Urothelium cell line (cell line): ENCODE measurements at regions not wholly inside any gene's neighbourhood (a gene's known extent, or its start where the extent isn't known, plus 50 kb on each side); places are given as distances from the start of the nearest gene placed in this dataset.

Experiments
- DNase-seq: peaks from one replicate; pipeline ENCODE4 v3.0.0; 2011; ENCODE audit warnings: low spot score, mixed read lengths
- FAIRE-seq: peaks from 2 replicates; lab custom pipeline; 2011; peaks lifted over from hg19 to GRCh38; lab: Jason Lieb, UNC

DNA sequence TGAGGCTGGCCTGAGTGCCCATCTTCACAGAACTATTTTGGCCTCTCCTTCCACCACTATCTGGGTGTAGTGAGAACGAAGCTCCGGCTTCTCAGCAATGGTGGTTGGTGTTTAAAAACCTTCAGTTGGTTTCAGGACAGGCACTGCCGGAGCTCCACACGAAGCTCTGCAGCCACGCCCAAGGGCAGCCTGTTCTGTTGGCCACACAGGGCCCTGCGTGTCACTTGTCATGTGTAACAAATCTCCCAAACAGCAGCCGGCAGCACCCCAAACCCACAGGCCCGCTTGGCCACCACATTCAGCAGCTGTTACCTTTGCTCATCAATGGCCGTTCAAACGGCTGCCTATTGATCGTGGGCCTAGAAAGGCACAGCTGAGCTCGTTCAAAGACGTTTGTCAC is 97.5 kb downstream of the ERMARD start:
- FAIRE-seq, result no peak
- no peak for DNase-seq

DNA sequence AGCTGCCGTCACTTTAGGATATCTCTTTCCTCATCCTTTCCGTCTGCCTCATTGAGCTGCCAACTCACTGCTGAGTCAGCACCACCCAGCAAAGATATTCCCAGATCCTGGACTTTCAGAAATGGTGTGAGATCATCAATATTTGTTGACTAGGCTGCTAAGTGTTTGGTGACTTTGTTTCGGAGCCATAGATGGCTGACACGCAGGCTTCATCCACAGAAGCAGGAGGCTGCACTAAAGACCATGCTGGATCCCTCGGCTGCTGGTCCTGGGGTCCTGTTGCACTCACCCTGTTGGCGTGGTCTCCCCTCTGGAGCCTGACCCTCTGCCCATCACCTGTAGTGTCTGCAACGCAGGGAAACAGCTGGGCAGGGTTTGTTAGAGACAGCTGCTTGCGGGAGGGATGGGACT is 96.5 kb downstream of the ERMARD start:
- FAIRE-seq (no peak), DNase-seq (no peak)

DNA sequence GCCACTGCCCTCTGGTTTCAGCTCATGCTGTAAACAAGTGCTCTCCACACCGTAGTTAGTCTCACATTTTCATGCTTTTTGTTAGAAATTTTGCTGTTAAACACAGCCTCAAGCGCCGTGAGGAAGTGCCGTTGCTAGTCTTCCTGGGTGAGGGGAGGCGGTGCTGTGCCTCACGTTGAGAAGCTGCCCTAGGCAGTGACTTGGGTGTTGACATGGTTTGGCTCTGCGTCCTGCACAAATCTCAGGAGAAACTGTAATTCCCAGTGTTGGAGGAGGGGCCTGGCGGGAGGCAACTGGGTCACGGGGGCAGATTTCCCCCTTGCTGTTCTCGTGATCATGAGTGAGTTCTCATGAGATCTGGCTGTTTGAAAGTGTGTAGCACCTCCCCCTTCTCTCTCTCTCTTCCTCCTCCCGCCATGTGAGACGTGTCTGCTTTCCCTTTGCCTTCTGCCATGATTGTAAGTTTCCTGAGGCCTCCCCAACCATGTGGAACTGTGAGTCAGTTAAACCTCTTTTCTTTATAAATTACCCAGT is 95.8 kb downstream of the ERMARD start:
- FAIRE-seq (no peak), DNase-seq (no peak)

DNA sequence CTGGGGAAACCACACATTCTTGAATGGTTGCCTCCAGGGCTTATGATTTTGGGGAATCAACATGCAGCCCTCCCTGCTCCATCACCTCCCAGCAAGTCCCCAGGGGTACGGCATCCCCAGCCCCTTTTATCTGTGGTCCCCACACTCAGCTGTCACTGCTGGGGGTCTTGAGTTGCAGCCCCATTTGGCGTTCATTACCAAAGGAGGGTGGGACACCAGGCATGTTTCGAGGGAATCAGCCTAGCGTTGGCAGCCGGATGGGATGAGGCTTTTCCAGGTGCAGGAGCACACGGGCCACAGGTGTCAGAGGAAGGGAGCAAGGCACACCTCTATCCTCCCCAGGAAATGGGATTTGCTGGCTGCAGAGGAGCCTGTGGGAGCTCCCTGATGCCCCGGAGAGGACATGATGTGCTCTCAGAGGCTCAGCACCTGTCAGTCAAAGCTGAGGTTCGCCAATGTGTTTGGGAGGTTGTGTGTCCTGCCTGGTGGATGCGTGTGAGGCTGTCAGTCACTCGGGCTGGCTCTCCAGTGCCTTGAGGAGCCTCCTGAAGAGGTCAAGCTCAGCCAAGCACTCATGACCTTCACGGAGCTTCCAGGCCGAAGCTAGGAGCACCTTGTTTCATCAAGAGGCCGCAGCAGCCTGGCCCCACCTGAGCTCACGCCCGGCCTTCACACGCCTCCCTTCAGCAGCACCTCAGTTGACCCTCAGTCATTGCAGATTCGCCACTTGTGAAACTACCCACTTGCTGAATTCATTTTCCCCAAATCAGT is 95.0 kb downstream of the ERMARD start:
- no peak for FAIRE-seq
- no peak for DNase-seq

DNA sequence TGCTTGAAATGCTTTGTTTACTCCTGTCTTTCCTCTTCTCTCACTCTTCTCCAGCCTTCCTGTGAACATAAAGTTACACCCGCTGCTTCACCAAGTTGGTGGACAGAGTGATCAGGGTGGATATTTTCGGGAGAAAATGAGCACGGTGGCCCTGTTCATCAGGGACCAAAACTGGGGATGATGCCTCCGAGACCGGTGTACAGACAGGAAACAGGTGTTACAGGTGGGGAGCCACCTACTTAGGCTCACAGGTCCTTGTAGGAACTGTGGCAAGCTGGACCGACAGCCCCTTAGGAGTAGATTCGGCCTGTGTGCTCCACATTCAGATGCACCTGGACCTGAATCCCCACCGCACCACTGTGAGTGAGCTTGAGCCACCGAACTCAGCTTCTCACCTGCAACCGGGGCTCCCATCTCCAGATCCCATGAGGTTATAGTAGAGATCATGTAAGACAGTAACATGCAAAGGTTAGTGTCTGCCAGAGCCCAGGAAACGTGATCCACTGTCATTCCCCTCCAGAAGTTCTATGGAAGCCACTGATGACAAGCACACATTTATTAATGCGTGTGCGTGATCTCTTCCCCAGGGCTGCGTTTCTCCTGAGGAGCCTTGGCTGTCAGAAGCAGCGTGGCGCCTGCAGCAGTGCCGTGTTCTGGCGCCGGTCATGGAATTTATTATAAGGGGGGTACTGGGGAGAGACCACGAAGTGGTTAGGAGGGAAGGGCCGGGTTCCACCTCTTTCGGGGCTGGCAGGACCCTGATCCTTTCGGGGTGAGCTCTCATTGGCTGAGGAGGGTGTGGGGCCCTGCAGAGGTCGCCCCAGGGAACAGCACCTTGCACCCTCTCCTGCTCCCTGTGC is 94.2 kb downstream of the ERMARD start:
- no peak for DNase-seq
- FAIRE-seq, result no peak

DNA sequence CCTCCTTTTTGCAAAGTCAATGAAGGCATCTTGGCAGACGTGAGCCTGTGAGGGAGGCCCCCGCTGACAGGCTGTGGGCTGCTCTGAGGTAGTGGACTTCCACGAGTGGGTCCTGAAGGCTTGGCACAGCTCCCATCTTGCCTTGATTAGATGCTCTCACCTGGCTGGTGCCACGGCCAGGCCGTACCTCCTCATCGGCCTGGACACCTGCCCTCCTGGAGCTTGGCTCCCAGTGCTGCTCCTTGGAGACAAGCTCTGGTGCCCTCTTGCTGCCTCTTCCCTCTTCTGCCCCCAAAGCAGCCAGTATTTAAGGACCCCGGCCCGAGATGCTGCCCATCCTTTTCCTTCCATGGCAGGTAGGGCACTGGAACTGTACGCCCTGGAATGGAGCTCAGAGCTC is 93.5 kb downstream of the ERMARD start:
- no peak for DNase-seq
- FAIRE-seq, result no peak

DNA sequence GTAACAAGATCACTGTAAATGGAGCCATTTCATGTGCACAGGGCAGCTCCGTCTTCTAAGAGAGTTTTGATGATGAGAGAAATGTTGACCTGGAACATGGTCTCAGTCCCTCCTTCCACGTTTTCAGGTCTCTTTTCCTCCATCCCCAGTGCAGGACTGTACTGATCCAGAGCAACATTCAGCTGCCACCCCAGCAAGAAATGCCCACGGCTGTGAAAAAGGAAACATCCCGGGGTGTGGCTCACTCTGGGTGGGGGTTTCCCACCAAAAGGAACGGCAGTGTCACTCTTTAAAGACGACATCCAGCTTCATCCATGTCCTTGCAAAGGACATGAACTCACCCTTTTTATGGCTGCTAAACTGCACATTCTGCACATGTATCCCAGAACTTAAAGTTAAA is 92.6 kb downstream of the ERMARD start:
- FAIRE-seq, result no peak
- DNase-seq, result no peak

DNA sequence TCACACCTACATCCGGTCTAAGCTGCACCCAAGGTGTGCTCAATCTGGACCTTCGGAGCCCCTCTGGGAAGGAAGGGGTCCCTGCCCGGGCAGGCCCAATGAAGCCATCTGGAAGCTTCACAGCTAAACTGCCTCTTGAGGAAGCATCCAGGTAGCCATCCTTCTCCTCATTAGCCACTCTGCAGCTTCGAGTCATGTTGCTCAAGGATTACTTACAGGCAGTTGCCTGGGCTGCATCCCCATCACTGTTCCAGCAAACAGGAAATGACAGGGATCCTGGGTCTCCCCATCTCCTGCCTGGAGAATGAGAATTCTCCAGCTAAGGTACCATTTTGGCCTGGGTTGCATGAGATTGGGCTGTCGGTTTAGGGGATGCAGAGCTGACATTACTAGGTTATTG is 91.7 kb downstream of the ERMARD start:
- FAIRE-seq (no peak), DNase-seq (no peak)

DNA sequence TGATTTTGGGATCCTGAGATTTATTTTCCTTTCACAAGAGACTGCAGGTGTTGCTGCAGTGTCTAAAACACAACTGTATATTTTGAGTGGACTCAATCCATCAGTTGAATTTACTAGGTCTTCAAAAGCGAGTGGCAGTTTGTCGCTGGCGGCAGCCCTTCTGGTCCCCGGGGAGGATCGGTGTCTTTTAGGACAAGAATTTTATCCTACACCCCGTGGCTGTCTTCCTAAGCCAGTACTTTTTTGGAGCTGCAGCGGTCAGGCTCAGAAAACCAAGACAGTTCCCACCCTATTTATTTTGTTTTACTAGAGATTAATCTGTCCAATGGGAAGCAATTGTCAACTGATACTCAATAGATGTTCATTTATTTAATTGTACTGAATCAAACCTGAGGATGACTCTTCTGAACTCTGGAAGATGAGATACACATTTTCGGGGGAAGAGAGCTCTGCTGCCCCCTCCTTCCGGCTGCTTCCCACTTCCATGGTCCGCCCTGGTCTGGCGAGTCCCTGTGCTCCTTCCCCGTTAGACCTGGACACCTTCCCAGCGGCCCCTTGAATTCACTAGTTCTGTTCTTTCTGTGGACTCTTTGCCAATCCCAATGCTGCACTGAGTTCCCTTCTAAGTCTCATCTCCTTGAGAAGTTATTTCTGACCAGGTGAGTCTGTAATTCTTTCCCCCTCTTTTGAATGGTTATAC is 90.6 kb downstream of the ERMARD start:
- DNase-seq (no peak), FAIRE-seq (no peak)

DNA sequence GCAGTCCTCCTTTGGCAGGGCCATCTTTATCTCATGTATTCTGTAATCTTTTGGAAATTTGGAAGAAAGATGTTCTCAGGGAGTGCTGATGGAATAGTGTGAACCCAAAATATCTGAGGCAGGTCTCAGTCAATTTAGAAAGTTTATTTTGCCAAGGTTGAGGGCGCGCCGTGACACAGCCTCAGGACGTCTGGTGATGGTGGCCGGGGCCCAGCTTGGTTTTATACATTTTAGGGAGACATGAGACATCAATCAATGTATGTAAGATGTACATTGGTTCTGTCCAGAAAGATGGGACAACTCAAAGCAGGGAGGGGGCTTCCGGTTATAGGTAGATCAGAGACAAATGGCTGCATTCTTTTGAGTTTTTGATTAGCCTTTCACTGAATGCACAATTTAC is 89.8 kb downstream of the ERMARD start:
- FAIRE-seq (no peak), DNase-seq (no peak)

DNA sequence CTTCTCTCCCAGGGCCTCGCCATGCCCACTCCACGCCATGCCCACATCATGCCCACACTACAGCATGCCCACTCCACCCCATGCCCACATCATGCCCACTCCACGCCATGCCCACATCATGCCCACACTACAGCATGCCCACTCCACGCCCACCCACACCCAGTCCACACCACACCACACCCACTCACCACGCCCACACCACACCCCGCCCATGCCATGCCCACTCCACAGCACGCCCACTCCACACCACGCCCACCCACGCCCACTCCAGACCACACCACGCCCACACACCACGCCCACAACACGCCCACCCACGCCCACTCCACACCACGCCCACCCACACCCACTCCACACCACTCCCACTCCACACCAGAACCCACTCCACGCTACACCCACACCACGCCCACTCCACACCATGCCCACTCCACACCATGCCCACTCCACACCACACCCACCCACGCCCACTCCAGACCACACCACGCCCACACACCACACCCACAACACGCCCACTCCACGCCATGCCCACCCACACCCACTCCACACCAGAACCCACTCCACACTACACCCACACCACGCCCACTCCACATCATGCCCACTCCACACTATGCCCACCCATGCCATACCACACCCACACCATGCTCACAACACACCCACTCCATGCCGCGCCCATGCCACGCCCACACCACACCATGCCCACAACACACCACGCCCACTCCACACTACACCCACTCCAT is 88.6 kb downstream of the ERMARD start:
- DNase-seq (no peak), FAIRE-seq (peak; percentile 94)

DNA sequence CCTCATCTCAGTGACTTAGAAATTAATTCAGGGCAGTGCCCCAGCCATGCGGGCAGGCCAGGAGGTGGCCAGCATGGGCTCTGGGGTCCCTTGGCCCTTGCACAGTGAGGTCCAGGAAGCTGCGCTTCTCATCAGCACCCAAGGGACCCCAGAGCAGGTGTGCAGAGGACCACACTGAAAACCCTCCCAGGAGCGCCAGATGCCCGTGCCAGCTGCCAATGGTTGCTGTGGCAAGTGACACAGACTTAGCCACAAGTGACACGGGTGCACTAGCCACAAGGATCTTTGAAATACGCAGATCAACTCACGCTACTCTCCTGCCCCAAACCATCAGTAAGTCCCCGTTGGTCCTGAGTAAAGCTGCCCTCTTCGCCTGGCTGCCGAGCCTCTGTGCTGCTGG is 88.1 kb downstream of the ERMARD start:
- DNase-seq, result no peak
- no peak for FAIRE-seq

DNA sequence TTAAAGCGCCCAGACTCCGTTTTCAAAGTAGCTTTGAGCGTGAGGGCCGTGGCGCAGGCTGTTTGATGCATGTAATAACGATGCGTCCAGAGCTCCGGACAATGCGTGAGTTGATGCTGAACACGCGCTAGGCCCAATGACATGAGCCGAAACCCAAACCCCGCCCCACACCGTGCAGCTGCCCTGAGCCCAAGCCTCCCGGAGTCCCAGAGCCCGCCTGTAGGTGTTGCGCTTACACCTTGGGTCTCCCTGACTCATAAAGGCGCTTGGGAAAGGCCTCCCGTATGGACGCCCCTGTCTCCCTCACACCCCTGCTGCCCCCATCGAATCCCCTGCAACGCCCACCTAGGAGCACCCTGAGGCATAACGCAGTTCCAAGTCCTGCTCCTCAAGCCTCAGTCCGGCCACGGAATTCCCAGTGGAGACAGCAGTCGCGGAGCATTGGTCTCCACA is 87.6 kb downstream of the ERMARD start:
- FAIRE-seq (no peak), DNase-seq (no peak)

DNA sequence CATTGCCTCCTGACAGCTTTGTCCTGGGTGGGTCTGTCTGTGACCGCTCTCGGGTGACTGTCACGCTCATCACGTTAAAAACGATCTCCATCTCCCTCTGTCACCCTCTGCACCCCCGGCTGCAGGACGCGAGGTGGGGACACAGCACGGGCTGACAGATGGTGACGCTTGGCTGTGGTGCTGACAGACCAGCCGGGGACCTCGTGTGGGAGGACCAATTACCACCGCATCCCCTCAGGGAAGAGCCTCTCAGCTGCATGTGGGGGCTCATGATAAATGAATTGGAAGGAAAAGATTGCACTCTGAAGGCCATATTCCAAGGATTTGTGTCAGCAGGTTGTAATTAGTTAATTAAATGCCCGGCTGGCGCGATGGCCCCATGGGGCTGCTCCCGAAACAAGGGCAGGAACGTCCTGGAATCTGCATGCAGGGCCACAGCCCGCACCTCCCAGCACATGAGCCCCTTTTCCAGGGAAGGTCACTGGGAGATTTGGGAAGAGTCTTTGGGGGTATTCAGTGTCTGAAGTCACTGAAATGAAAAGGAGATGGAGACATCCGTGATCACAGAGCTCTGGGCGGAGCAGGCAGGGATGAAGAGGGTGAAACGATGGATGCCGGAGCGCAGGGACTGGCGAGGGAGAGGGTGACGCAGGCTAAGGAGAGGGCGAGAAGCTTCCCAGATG is 87.1 kb downstream of the ERMARD start:
- FAIRE-seq, result no peak
- DNase-seq, result no peak

DNA sequence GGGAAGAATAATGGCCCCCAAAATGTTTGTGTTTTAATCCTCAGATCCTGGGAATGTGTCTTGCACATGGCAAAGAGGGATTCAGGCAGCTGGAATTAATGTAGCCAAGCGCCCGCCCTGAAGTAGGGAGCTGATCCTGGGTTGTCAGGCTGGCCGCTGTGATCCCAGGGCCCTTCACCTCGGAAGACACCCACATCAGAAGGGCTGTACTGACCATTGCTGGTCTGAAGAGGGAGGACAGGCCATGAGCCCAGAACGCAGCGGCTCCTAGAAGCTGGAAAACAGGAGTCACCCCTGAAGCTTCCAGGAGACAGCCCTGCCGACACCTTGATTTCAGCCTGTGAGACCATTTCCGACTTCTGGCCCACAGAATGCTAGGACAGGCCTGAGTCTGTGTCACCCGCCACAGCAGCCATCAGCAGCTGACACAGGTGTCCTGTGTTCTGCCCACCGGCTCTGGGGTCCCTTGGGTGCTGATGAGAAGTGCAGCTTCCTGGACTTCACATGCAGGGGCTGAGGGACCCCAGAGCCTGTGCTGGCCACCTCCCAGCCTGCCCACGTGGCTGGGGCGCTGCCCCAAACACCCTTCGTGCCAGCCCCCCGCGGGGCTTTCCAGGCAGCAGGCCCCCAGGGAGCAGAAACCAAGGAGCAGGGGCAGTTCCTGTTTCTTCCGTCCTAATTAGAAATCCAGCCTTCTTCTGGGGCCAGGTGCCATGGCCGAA is 86.3 kb downstream of the ERMARD start:
- DNase-seq (no peak), FAIRE-seq (no peak)

DNA sequence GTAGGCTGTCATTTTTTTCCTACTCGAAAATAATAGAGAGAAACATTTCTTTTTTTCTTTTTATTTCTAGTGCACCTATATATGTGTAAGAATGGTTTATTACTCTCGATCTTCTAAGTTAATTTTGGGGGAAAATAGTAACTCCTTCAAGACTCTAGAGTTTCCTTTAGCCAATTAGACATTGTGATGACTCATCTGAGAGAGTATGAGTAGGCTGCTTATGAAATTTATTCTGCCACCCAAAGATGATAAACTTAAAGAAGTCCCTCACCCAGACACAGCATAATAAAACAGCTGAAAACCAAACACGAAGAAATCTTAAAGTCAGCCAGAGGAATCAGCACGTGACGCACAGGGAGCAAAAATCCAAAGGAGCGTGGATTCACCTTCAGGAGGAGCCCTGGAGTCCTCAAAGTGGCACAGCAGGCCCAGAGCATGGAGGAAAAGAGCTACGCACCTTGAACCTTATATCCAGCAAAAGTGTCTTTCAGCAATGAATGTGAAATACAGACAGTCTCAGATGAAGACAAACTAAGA is 81.9 kb downstream of the ERMARD start:
- no peak for FAIRE-seq
- DNase-seq, result no peak

DNA sequence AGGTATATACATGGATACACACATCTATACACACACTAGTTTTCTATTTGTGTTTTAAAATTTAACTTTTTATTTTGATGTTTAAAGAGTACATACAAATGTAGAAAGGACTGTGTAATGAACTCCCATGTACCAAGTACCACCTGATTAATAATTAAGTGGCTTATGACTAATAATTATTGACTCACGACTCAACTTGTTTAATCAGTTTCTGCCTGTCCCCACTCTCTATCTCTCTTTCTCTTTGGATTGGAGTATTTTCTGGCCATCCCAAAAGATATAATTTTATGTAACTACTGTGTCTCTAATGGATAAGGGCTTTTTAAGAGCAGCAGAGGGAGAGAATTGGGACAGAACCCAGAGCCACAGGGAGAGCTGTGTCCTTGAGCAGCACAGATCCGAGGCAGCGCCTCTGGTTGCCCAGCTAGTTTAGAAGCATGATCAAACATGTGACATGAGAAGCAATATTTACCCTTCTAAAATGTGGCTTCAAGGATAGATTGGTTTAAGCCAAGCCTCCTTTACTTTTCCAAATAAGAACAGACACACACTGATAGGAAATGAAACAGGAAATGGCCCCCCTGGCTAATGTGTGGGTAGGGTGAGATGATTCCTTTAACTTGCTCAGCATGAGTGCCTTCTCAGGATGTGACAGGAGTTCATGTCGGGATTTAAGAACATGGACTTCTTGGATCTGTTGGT is 81.0 kb downstream of the ERMARD start:
- FAIRE-seq (no peak), DNase-seq (no peak)

DNA sequence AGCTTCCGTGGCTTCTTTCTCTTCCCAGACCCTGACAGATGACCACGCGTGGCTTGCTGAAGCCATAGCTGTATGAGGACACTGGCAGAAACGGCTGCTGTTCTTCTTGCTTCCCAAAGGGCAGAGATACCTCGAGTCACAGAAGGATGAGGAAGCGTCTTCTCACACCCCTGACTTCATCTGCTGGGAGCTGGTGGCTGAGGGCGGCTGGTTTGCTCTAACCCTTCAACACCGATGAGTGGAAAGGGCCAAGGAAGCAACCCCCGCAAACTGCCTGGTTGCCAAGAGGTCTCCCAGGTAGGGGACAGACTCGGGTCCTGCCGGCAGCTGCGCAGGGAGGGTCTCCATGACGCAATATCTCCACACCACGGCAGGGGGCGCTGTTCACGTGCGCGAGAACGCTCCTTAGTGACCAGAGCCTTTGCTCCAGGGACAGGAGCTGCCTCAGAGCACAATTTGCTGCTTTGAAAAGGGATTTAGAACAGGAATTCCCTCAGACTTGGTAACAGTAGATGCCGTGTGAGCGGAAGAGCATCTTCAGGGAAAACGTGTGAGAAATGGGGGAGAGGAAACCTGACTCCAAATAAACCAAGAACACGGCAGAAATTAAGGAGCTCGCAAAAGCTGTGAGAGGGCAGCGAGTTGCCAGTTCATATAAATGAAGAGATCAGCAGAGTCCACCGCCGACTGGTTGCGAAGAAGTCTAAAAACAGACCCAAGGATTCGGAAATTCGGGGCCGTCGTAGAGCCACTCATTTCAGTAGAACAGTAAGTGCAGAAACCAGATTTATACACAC is 80.2 kb downstream of the ERMARD start:
- no peak for FAIRE-seq
- peak; percentile 83 for DNase-seq
